NAMALWA (cell line): ENCODE measurements at regions not wholly inside any gene's neighbourhood (a gene's known extent, or its start where the extent isn't known, plus 50 kb on each side); places are given as distances from the start of the nearest gene placed in this dataset.
A peak's percentile ranks its signal among the peaks of the same experiment; 100 is the strongest.

Source experiments
- DNase-seq: peaks from one replicate; pipeline ENCODE4 v3.0.0-alpha.2; 2015; ENCODE audit warnings: low spot score

GRCh38 chr6:14254505-14254904 is 136.9 kb downstream of the CD83 start:
- DNase-seq: peak; percentile 20

GRCh38 chr6:14255916-14256315 is 138.3 kb downstream of the CD83 start:
- no peak for DNase-seq

- no peak for DNase-seq
Observed at GRCh38 chr6:14258117-14258516, 140.5 kb downstream of the CD83 start.

DNA sequence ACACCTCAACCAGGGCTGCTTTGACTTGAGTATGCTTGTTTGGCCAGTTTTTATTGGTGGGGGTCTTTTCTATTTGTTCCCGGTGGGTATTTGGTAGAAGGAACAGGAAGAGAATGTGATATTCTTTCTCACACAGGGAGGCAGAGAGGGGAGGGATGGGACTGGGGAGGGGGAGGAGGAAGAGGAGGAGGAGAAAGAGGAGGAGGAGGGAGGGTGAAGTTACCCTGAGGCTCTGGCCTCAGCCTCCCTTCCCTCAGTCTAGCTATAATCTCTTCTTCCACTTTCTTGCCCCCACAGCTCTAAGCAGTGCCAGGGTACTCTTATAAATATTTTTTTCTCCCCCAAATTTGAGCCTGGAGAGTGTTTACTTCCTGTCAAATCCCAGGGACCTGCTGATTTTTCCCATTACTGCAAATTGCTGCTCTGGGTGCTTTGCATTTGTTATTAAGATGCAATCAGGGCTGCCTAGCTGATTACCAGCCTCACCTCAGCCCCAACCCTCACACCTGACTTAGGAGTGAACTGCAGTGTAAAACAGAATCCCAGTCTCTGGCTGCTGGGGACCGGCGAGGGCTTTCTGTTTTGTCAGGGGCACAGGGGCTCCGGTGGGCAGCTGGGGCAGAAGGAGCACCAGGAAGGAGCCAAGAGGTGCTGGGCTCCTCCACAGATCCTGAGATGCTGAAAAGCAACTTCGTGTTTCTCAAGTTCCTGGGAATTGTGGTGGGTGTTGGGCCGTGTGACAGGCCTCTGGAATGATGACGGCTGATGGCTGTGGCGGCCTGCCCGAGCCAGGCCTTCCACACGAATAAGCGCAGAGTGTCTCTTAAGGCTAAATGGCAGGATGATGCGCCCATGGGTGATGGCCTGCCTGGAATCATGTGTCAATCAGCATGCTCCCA is 141.4 kb downstream of the CD83 start:
- DNase-seq: no peak

DNA sequence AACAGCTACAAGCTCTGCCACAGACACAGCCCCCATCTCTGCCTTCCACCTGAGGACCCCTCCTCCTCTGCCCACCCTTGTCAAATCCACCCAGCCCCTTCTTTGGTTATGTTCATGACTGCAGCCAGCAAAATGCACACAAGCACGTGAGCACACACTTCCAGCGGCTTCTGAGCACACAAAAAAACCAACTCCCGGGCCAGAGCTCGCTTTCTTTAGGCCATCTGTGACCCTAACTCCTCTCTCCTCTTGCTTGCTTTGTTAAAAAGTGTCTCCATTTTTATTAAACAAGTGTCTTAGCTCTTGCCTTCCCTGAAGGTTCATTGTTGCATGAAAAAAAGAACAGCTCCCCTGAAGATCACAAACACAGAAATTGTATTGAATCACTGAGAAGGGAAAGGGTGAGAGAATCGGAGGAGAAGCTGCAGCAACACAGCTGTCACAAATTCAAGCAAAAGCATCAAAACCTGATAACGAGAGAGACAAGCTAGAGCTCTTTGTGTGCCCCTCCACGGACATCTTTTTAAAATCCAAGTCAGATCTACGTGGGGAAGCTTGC is 142.1 kb downstream of the CD83 start:
- DNase-seq: no peak

- DNase-seq: no peak
Observed at GRCh38 chr6:14260839-14261238, 143.3 kb downstream of the CD83 start.

DNA sequence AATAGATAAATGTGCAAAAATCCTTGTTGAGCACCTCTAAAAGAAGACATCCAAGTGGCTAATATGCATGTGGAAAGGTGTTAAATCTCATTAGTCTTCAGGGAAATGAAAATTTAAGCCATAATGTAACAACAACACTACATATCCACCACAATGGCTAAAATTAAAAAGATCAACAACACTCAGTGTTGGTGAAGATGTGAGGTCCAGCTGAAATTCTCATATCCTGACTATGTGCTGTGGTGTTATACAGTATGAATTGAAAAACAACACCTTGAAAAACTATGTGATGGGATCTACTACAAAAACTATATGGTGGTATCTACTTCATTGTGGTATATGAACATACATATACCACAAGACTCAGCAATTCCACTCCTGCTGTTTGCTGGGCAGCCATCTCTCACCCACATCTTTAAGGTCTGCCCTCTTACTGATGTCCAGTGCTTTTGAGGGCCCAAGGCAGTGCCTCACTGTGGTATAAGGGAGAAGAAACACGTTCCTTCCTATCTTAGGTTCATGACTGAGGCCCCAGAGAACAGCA is 146.4 kb downstream of the CD83 start:
- DNase-seq: no peak

- DNase-seq: no peak
Observed at GRCh38 chr6:14265049-14266021, 147.8 kb downstream of the CD83 start.

GRCh38 chr6:14266266-14266665 is 148.7 kb downstream of the CD83 start:
- no peak for DNase-seq

DNA sequence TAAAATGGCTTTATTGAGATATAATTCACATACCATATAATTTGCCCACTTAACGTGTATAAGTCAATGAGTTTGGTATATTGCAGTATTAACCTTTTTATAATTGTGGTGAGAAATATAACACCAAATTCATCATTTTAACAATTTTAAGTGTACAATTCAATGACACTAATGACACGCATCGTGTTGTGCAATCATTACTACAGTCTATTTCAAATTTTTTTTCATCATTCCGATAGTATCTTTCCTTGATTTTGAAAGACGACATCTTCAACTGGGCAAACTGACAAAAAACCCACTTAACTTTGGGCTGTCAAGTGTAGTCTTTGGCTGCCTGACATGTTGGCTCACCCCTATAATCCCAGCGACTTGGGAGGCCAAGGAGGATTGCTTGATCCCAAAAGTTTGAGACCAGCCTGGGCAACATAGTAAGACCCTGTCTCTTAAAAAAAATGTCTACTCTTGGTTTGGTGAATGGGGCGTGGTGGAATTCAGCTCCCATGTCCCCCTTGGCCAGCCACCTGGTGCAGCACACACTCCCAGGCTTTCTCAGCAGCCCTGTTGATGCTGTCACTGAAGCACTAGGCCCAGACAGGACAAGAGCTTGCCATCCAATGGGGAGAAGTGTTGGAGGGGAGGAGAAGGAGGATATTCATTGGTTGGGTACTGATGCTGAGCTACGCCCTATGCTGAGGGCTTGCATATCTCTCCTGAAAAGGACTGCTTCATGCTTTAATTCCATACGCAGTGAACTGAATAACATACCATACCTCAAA is 150.5 kb downstream of the CD83 start:
- DNase-seq: no peak

DNA sequence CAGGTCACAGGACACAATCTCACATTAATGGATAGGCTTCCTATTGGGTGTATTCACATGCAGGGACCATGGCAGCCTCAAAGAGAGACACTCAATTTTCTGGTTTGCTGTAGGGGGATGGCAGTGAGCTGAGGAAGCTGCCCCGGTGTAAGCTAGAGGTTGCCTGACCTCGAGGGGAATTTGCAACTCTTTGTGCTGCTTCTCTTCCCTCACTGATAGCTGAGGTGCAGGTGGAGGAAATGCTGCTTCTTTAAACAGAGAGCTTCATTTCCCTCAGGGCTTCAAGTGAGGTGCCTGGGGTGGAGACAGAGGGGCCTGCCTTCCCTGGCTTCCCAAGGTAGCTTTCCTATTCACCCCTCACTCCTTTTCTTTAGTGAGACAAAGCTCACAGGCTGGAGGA is 151.9 kb downstream of the CD83 start:
- no peak for DNase-seq

- no peak for DNase-seq
Observed at GRCh38 chr6:14270142-14270893, 152.7 kb downstream of the CD83 start.

DNA sequence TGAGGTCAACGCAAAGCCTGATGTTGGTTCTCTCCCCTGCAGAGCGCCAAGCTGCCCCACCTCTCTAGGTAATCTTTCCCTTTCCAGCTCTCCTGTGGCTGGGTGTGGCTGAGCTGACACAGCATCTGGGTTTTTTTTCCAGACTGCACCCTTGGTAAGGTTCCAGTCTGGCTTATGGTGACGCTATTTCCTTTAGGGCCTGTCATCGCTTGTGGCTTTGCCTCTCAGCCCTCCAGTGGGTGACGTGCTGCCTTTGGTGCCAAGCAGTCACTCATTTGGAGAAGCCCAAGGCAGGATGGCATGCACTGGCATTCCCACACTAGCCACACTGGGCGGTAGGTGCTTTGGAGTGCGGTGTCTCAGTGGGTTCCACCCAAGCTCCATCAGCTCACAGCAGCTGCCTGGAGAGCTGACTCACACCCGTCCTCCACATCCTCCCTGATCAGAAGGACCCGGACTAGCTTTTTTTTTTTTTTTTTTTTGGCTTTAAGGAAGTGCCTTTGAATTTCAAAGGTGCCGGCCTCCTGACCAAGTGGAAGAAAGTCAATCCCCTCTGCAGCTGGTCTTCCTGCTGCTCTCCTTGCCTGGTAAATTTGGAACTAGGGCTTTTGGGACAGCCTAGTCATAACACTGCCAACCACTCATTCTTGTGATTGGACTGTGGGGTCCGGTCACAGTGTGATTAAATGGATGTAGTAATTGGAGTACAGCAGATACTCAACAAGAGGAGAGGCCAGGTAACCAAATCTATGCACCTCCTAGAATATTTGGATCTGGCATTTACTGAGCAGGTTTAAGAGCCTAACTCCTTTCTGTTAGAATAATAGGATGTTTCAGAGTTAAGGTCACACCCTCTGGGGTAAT is 153.6 kb downstream of the CD83 start:
- DNase-seq: no peak

- DNase-seq: no peak
Observed at GRCh38 chr6:14271789-14272736, 154.5 kb downstream of the CD83 start.

GRCh38 chr6:14272737-14273085 is 155.1 kb downstream of the CD83 start:
- no peak for DNase-seq

DNA sequence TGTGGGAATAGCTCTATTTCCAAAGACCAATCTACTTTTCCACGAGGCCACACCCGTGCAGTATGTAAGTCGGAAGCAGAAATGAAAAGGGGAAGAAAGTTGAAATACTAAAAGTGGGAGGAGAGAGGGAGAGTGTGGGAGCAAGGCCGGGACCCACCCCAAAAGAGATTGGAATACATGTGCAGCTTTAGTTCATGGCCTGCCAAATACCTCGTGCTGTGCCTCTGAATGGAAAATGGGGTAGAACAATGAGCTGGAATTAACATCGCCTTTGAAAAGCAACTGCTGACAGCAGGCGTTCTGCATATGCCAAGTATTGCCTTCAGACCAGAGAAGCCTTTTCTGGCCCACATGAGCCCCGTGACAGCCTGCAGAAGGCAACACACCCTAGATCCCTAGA is 155.6 kb downstream of the CD83 start:
- DNase-seq: no peak

DNA sequence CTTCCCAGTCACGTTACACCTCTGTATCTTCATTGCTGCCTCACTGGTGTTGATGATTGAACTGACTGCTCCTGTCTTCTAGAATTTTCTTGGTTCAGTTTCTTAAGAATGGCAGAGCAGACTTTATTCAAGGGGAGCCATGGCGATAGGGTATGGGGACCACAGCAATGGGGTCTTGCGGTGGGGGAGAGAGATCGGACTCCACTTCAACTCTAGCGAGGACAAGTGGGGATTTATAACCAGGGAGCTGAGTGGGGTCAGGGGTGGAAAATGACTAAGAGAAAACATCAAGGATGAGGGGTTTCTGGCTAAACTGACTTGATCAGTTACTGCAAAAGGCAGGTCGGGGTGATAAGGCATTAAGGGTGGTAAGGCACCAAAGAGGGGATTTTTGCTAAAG is 156.4 kb downstream of the CD83 start:
- DNase-seq: no peak
